Left forelimb (tissue), 1 donor: ENCODE measurements at regions not wholly inside any gene's neighbourhood (a gene's known extent, or its start where the extent isn't known, plus 50 kb on each side); places are given as distances from the start of the nearest gene placed in this dataset.

ENCODE experiments used
- DNase-seq: peaks from one replicate; pipeline ENCODE4 v3.0.0-alpha.2; 2018; ENCODE audit warnings: low spot score

- DNase-seq = no peak
These were observed 707.8 kb upstream of the LMCD1 start for GRCh38 chr3:7793786-7794185.

DNA sequence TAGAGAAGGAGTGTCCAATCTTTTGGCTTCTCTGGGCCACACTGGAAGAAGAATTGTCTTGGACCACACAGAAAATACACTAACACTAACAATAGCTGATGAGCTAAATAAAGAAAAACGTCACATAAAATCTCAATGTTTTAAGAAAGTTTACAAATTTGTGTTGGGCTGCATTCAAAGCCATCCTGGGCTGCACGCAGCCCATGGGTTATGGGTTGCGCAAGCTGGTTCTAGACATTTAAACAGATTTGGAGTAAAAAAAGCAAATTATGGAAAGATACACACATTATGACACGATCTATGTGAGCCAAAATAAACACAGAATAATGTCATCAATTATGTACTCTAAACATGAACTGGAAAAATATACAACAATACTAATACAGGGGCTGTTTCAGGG, 703.3 kb upstream of the LMCD1 start:
- no peak for DNase-seq

- no peak for DNase-seq
These were observed 701.4 kb upstream of the LMCD1 start for GRCh38 chr3:7800006-7800780.

GRCh38 chr3:7812490-7812889, 689.1 kb upstream of the LMCD1 start:
- no peak for DNase-seq

GRCh38 chr3:7813365-7813764, 688.3 kb upstream of the LMCD1 start:
- no peak for DNase-seq

DNA sequence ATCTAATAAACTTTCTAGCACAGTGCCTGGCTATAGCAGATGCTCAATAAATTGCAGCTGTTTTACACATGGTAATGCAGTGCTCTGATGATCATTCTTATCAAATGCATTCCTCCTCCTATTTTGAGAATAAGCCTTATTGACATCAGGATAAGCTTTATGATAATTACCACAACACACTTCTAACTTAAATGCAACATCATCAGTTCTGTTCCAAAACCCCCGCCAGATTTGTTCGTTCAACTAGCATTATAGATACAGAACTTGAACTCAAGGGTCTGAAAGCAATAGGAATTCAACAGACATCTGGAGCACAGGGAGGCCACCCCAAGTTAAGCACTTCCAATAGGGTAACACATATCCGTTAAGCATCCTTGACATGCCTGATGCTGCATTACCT, 684.4 kb upstream of the LMCD1 start:
- DNase-seq = no peak

DNA sequence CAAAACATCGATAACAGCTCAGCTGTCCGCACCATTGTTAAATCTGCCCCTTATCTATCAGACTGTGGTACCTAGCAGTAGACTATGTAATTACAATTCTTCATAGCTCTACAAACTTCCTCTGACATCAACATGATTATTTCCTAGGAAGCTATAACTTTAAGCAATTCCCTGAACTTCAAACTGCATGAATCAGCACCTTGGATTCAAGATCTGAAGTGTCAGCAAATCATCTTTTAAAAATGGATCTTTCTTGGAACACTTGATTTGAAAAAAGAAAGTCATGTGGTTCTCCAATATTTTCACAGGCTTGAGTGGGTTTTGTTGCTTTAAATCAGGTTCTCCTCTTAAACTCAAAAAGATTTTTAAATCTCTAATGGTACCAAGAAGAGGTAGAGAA, 680.7 kb upstream of the LMCD1 start:
- DNase-seq = no peak

DNA sequence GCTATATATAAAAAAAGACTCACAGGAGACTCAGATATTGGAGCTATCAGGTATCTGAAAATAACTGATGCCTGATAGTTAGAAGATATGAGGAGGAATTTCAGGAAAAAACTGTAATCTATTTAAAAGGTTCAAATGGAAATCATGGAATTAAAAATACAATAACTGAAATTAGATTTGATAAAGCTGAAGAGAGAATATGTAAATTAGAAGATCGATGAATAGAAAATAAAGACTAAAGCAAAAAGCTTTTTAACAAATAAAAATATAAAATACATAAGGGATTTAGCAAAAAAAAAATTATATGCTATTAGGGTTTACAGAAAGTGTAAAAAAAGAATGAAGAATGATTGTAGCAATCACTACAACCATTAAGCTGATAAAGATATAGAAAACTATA, 679.8 kb upstream of the LMCD1 start:
- no peak for DNase-seq

DNA sequence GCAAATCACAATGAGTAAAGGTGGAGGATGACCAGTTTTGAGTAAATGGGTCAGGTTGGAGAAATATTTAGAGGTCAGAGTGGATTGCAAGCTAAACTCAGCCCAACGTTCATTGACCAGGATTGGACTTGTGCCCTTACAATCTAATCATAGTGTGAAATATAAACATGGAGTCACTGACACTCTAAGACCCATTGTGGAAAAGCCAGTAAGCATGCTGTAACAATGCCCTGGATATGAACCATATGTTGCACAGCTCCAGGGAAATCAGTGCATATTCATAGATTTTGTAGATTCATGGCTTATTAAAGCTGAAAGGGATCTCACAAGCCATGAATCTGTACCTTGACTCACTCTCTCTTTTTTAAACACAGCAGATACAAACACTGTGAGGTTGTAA, 660.2 kb upstream of the LMCD1 start:
- DNase-seq = no peak

- DNase-seq = no peak
These were observed 658.2 kb upstream of the LMCD1 start for GRCh38 chr3:7843441-7843840.

- no peak for DNase-seq
These were observed 654.6 kb upstream of the LMCD1 start for GRCh38 chr3:7847021-7847420.

DNA sequence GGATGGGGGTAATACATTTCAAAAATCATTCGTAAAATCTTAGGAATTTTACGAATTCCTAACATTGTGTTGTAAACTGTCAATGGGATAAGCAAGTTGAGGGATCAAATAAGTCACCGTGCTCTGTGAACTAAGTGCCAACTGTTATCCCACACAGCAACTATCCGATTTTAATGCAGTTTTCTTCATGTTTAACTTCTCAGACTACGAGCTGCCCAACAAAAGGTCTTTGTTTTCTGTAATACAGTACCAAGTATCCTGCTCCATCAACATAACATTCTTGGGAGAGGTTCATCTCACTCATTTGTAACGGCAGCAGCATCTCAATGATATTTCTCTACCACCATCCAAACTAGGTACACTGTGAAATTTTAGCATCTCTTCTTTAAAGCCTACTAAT, 654.1 kb upstream of the LMCD1 start:
- DNase-seq = no peak

DNA sequence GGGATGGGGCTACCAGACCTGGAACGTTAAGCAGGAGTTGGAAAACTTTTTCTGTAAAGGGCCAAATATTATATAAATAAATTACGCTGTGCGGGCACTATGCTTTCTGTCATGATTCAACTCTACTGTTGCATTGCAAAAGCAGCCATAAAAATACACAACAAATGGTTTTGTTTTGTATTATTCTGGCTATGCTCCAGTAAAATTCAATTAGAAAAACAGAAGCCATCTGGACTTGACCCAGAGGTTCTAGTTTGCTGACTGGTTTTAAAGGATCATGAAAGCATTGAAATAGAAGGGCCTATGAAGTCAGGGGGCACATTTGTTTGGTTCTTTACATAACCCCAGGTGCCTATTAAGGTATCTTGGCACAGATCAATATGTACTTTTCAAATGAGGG, 647.4 kb upstream of the LMCD1 start:
- DNase-seq = no peak

DNA sequence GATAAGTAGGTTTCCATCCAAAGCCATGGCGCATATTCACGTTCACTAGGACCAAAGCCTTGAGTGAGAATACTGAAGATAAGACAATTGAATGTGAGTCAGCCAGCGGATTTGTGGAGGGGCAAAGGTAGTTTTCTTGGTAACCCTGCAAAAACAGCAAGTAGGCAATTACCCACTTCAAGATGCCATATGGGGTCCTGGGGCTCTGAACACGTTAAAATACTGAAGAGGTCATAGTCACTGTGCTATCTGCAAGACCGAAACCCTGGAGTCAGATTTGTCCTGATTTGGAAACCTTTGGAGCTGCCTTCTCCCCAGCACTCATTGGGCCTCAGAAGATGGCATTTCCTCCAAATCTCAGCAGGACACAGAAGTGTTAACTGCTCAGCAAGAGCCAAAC, 646.9 kb upstream of the LMCD1 start:
- DNase-seq = no peak

DNA sequence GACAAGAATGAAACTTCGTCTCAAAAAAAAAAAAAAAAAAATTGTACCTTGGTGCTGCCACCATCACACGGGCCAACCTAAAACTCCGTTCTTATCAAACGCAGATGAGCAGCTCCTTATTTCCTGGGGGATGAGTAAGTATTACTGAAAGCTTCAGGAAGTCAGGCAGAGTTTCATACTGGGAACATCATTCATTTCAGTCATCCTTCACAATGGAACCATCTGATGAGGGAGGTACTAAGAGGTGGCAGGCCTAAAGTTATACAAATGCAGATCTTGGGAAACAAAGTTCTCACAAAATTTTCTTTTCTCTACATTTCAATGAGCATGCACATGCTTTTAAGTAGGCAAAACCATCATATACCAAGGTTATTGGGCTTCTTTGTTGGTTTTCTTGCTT, 636.0 kb upstream of the LMCD1 start:
- no peak for DNase-seq

DNA sequence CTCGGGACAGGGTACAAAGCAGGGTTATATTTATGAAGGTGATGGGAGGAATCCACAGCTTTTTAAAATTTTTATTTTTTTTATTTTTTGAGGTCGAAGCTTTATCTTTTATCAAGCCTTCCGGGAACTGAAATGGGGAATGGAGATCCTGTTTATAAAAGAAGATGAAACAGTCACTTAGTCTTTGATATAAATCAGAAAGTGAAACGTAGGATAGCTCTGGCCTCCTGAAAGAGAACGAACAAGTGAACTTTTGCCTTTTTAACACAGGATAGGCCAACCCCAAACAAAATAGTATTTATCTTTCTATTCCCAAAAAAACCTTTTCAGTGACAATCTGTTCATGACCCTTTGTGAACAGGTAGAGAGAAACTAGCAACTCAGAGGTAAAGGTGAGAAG, 634.0 kb upstream of the LMCD1 start:
- no peak for DNase-seq

DNA sequence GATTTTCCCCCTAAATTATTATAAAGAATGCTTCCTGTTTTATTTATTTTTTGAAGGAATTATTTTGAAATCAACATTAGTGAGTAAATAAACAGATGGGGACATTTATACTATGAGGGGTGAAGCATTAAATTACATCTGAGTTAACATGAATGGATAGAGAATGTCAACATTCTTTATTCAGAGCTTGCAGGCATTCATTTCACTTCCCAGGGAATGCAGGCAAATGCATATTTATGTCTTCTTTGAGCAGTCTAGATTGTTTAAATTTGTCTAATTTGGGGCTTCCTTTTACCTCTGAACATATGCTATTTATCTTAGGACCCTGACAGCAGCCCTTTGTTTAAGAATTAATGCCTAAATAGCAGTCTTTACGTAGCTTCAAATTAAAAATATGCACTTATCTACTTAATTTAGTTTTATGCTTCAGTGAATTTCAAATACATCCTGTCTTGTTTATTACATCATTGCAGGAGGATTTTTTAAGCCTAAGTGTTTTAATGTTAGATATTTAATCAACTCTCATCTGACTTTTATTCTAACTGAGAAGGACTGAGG, 630.5 kb upstream of the LMCD1 start:
- DNase-seq = no peak

DNA sequence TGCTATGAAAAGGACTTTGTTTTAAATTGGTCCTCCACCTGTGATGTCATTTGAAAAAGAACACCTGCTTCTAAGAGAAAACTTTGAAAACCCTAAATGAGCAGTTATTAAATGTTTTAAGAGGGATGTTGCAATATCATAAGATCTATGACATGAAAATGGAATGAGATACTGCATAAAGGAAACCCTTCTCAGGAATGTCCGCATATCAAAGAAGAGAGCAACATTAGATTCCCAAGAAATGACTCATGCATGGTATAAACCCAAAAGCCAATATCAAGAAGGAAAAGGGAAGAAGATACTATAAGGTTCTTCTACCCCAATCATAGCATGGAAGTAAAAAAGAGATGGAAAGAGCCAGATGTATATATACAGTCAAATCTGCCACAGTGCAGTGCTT, 627.5 kb upstream of the LMCD1 start:
- DNase-seq = no peak

GRCh38 chr3:7875925-7876324, 625.7 kb upstream of the LMCD1 start:
- DNase-seq = no peak

GRCh38 chr3:7876741-7877297, 624.8 kb upstream of the LMCD1 start:
- no peak for DNase-seq

DNA sequence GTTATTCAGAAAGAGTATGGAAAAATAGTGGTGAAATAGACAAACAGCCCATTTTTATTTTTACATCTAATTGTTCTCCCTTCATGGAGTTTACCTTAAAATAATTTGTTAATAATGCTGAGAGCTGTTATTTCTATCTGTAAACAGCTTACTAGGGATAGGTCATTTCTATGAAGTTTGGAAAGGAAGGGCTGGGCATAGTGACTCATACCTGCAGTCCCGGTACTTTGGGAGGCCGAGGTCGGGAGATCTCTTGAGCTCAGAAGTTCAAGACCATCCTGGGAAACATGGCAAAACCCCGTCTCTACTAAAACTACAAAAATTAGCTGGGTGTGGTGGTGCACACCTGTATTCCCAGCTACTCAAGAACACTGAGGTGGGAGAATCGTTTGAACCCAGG, 624.3 kb upstream of the LMCD1 start:
- DNase-seq = no peak

DNA sequence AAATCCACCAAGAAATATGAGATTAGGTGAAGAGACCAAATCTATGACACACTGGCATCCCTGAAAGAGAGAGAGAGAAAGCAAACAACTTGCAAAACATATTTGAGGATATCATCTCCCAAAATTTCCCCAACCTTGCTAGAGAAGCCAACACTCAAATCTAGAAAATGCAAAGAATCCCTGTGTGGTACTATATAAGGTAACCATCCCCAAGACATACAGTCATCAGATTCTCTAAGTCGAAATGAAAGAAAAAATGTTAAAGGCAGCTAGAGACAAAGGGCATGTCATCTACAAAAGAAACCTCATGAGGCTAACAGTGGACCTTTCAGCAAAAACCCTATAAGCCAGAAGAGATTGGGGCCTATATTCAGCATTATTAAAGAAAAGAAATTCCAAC, 622.1 kb upstream of the LMCD1 start:
- no peak for DNase-seq

DNA sequence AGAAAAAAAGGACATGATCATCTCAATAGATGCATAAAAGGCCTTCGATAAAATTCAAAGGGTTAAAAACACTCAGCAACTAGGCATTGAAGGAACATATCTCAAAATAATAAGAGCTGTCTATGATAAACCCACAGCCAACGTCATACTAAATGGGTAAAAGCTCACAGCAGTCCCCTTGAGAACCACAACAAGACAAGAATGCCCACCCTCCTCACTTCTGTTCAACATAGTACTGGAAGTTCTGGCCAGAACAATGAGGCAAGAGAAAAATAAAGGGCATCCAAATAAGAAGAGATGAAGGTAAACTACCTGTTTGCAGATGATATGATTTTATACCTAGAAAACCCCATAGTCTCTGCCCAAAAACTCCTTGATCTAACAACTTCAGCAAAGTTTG, 619.7 kb upstream of the LMCD1 start:
- DNase-seq = no peak

GRCh38 chr3:7897655-7898054, 604.0 kb upstream of the LMCD1 start:
- no peak for DNase-seq
